Ectodermal cell (in vitro differentiated cells): ENCODE measurements at regions not wholly inside any gene's neighbourhood (a gene's known extent, or its start where the extent isn't known, plus 50 kb on each side); places are given as distances from the start of the nearest gene placed in this dataset.

Experiments
- H3K27ac ChIP-seq: 2 replicates; pipeline ENCODE4 v1.7.0; 2013; ENCODE audit warnings: mild to moderate bottlenecking, low read depth, low read length; ENCODE audit not compliant: insufficient read depth, poor library complexity, severe bottlenecking
- H3K27me3 ChIP-seq: 2 replicates; pipeline ENCODE4 v1.7.0; 2013; ENCODE audit warnings: mild to moderate bottlenecking, low read length; ENCODE audit not compliant: insufficient read depth, control insufficient read depth, poor library complexity, severe bottlenecking
- H3K36me3 ChIP-seq: one replicate; pipeline ENCODE4 v1.7.0; 2013; ENCODE audit warnings: low read length; ENCODE audit not compliant: control insufficient read depth, insufficient read depth
- H3K4me1 ChIP-seq: one replicate; pipeline ENCODE4 v1.7.0; 2013; ENCODE audit warnings: low read length; ENCODE audit not compliant: control insufficient read depth, insufficient read depth
- H3K4me3 ChIP-seq: 2 replicates; pipeline ENCODE4 v1.7.0; 2013; ENCODE audit warnings: low read depth, low read length, control low read depth; ENCODE audit not compliant: insufficient read depth
- H3K9me3 ChIP-seq: 2 replicates; pipeline ENCODE4 v1.7.0; 2013; ENCODE audit warnings: mild to moderate bottlenecking, low read length, moderate library complexity; ENCODE audit not compliant: control insufficient read depth
- WGBS, 2 experiments: methylation state at CpG; one replicate each; pipeline ENCODE4 v1.1.7; 2013; ENCODE audit warnings: missing lambda C conversion rate in 2 of 2; 5-methylcytosine and 5-hydroxymethylcytosine counted together

GRCh38 chr3:156760333-156760732, 65.8 kb upstream of the LEKR1 start:
- H3K4me1 ChIP-seq, result peaks cover 8% of the 10 kb centered on the region
- no peaks in the 10 kb centered on the region for H3K9me3 ChIP-seq
- H3K4me3 ChIP-seq, result no peak overlapping the region
- no peaks in the 10 kb centered on the region for H3K36me3 ChIP-seq
- H3K27ac ChIP-seq, result no peak overlapping the region
- no peaks in the 10 kb centered on the region for H3K27me3 ChIP-seq

GRCh38 chr3:156761007-156761406, 65.1 kb upstream of the LEKR1 start:
- WGBS, 2 experiments, result 27 to 37% methylated on average over 2 of the region's 2 CpGs

GRCh38 chr3:156761713-156762451, 64.3 kb upstream of the LEKR1 start:
- H3K27ac ChIP-seq, result no peak overlapping the region
- WGBS, 2 experiments, result 93 to 95% methylated on average over 3 of the region's 4 CpGs
- H3K36me3 ChIP-seq, result no peaks in the 10 kb centered on the region
- H3K4me1 ChIP-seq, result peaks cover 8% of the 10 kb centered on the region
- no peak overlapping the region for H3K4me3 ChIP-seq
- no peaks in the 10 kb centered on the region for H3K27me3 ChIP-seq
- no peaks in the 10 kb centered on the region for H3K9me3 ChIP-seq

More at GRCh38 chr3:156761007-156761406, 65.1 kb upstream of the LEKR1 start:
- H3K36me3 ChIP-seq, result no peaks in the 10 kb centered on the region
- peaks cover 8% of the 10 kb centered on the region for H3K4me1 ChIP-seq
- no peaks in the 10 kb centered on the region for H3K27me3 ChIP-seq
- H3K9me3 ChIP-seq, result no peaks in the 10 kb centered on the region
- no peak overlapping the region for H3K4me3 ChIP-seq
- H3K27ac ChIP-seq, result peak overlapping the region; percentile 9

- Histone ChIP-seq H3K27ac (no peak overlapping the region), H3K36me3 (no peaks in the 10 kb centered on the region), H3K4me3 (no peak overlapping the region), H3K9me3 (no peaks in the 10 kb centered on the region), H3K4me1 (peaks cover 8% of the 10 kb centered on the region), H3K27me3 (no peaks in the 10 kb centered on the region)
- 92 to 98% methylated on average over 4 of the region's 4 CpGs for WGBS, 2 experiments
Measured at GRCh38 chr3:156762631-156763185, 63.4 kb upstream of the LEKR1 start.

GRCh38 chr3:156763386-156763785, 62.8 kb upstream of the LEKR1 start:
- 82 to 96% methylated on average over 2 of the region's 2 CpGs for WGBS, 2 experiments
- Histone ChIP-seq H3K27ac (no peak overlapping the region), H3K4me3 (no peak overlapping the region), H3K9me3 (no peaks in the 10 kb centered on the region), H3K27me3 (no peaks in the 10 kb centered on the region), H3K36me3 (no peaks in the 10 kb centered on the region), H3K4me1 (peaks cover 8% of the 10 kb centered on the region)

GRCh38 chr3:156763931-156764720, 62.0 kb upstream of the LEKR1 start:
- Histone ChIP-seq H3K27me3 (no peaks in the 10 kb centered on the region), H3K4me3 (no peak overlapping the region), H3K9me3 (no peaks in the 10 kb centered on the region), H3K27ac (no peak overlapping the region), H3K36me3 (no peaks in the 10 kb centered on the region), H3K4me1 (peaks cover 8% of the 10 kb centered on the region)
- 87 to 93% methylated on average over 11 to 12 of the region's 12 CpGs for WGBS, 2 experiments

GRCh38 chr3:156764751-156765150, 61.4 kb upstream of the LEKR1 start:
- H3K9me3 ChIP-seq, result no peaks in the 10 kb centered on the region
- no peak overlapping the region for H3K27ac ChIP-seq
- H3K36me3 ChIP-seq, result no peaks in the 10 kb centered on the region
- peaks cover 8% of the 10 kb centered on the region for H3K4me1 ChIP-seq
- 80 to 89% methylated on average over 1 of the region's 1 CpG for WGBS, 2 experiments
- no peaks in the 10 kb centered on the region for H3K27me3 ChIP-seq
- H3K4me3 ChIP-seq, result no peak overlapping the region

- no peaks in the 10 kb centered on the region for H3K9me3 ChIP-seq
- H3K27ac ChIP-seq, result no peak overlapping the region
- H3K36me3 ChIP-seq, result no peaks in the 10 kb centered on the region
- no peaks in the 10 kb centered on the region for H3K4me1 ChIP-seq
- no peak overlapping the region for H3K4me3 ChIP-seq
- no peaks in the 10 kb centered on the region for H3K27me3 ChIP-seq
- WGBS, 2 experiments, result 91 to 94% methylated on average over 3 of the region's 3 CpGs
Measured at GRCh38 chr3:156768390-156768789, 57.8 kb upstream of the LEKR1 start.

- Histone ChIP-seq H3K27me3 (no peaks in the 10 kb centered on the region), H3K9me3 (no peaks in the 10 kb centered on the region), H3K27ac (no peak overlapping the region), H3K36me3 (no peaks in the 10 kb centered on the region), H3K4me3 (no peak overlapping the region), H3K4me1 (no peaks in the 10 kb centered on the region)
- 90 to 98% methylated on average over 3 of the region's 3 CpGs for WGBS, 2 experiments
Measured at GRCh38 chr3:156769721-156770654, 56.2 kb upstream of the LEKR1 start.
